GM20000 (cell line): ENCODE measurements at regions not wholly inside any gene's neighbourhood (a gene's known extent, or its start where the extent isn't known, plus 50 kb on each side); places are given as distances from the start of the nearest gene placed in this dataset.

Experiments
- DNase-seq: peaks from one replicate; pipeline ENCODE4 v3.0.0; 2012; ENCODE audit warnings: low spot score
- CTCF ChIP-seq: IDR thresholded peaks from 2 replicates; pipeline ENCODE4 v1.5.1; 2012; ENCODE audit warnings: mild to moderate bottlenecking, control low read depth; ENCODE audit errors: extremely low read depth, missing control alignments

GRCh38 chr13:22114630-22115311, 443.9 kb downstream of the FGF9 start:
- peak; percentile 83 for DNase-seq
- TF ChIP-seq CTCF, result no peak

- no peak for DNase-seq
- no peak for TF ChIP-seq CTCF
These were observed 447.3 kb downstream of the FGF9 start for GRCh38 chr13:22118158-22118557.

GRCh38 chr13:22120646-22121045, 449.8 kb downstream of the FGF9 start:
- DNase-seq, result no peak
- TF ChIP-seq CTCF, result no peak

- no peak for TF ChIP-seq CTCF
- peak; percentile 39 for DNase-seq
These were observed 450.4 kb downstream of the FGF9 start for GRCh38 chr13:22121146-22121739.

- peak; percentile 55 for DNase-seq
- TF ChIP-seq CTCF, result no peak
These were observed 455.7 kb downstream of the FGF9 start for GRCh38 chr13:22126433-22127021.

- no peak for TF ChIP-seq CTCF
- DNase-seq, result no peak
These were observed 456.6 kb downstream of the FGF9 start for GRCh38 chr13:22127277-22128164.
